ENCODE measurements at regions not wholly inside any gene's neighbourhood (a gene's known extent, or its start where the extent isn't known, plus 50 kb on each side); places are given as distances from the start of the nearest gene placed in this dataset.

DNA sequence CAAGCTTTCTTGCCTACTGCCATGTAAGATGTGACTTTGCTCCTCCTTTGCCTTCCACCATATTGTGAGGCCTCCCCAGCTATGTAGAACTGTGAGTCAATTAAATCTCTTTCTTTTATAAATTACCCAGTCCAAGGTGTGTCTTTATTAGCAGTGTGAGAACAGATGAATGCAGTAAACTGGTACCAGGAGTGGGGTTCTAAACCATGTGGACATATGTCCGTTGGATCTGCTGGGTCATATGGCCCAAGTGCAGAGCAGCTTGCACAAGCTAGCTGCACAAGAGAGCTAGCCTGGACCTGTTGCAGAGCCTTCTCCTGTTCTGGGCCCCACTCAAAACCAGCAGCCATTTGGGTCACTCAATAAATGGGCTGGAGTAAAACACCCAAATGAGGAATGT, 177.1 kb downstream of the HIPK3 start:
- TF ChIP-seq POLR2A (IDR thresholded peaks at IDR 0.05), result no peak
- TF ChIP-seq, protein P1, sequence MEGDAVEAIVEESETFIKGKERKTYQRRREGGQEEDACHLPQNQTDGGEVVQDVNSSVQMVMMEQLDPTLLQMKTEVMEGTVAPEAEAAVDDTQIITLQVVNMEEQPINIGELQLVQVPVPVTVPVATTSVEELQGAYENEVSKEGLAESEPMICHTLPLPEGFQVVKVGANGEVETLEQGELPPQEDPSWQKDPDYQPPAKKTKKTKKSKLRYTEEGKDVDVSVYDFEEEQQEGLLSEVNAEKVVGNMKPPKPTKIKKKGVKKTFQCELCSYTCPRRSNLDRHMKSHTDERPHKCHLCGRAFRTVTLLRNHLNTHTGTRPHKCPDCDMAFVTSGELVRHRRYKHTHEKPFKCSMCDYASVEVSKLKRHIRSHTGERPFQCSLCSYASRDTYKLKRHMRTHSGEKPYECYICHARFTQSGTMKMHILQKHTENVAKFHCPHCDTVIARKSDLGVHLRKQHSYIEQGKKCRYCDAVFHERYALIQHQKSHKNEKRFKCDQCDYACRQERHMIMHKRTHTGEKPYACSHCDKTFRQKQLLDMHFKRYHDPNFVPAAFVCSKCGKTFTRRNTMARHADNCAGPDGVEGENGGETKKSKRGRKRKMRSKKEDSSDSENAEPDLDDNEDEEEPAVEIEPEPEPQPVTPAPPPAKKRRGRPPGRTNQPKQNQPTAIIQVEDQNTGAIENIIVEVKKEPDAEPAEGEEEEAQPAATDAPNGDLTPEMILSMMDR (IDR thresholded peaks at IDR 0.05), result no peak

Data from testis (tissue), 2 donors.